SK-MEL-5 (cell line): ENCODE measurements at regions not wholly inside any gene's neighbourhood (a gene's known extent, or its start where the extent isn't known, plus 50 kb on each side); places are given as distances from the start of the nearest gene placed in this dataset.
"Not testable (repeated sequence)": the region's sequence is repeated elsewhere in the genome, so short reads cannot be mapped to it uniquely, and the experiment has no call there.

Experiments used
- DNase-seq: peaks from one replicate; pipeline ENCODE4 v3.0.0-alpha.2; 2016; ENCODE audit warnings: low read depth, low spot score
- in situ Hi-C: cut with HindIII; loops from 2 replicates; pipeline ENCODE4 v1.10.0; 2016; ENCODE audit warnings: low sequenced_read_pairs, high pct_unique_total_duplicates, low pct_unique_long_range_greater_than_20kb

- peak; percentile 82 for DNase-seq
- in situ Hi-C loops: no loop called here
Observed at GRCh38 chr5:56763711-56764466, 51.5 kb upstream of the MAP3K1 start.

- in situ Hi-C loops: no loop called here
- no peak for DNase-seq
Observed at GRCh38 chr5:56763182-56763581, 52.2 kb upstream of the MAP3K1 start.

DNA sequence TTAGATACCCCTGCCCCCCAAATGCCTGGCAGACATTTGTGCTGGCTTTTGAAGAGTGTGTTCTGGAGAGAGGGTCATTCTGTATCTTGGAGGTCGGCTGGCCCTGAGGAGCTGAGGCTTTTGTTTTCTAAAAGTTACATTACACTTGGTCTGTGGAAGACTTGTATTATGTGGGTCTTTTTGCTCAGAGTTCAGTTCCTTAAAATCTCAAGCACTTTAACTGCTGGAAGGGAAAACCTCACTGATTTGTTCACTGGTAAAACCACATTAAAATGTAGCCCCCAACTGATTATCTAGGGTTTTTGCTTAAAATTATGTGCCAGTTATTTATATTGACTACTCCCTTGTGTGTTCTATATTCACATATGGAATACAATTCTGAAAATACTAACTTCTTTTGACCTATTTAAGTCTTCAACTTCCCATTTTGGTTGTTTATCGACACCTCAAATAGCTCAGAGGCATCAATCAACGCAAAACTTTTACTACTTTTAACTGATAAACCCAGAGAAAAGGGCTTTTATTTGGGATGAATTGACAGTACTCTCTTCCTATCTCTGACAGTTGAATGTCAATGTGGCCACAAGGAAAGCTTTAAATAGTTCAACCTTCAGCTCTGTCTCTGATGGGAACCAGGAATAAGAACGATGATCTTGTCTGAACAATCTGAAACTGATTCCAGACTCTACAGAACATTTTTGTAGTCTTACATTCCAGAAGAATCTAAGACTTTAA lies 54.0 kb upstream of the MAP3K1 start:
- DNase-seq: peak; percentile 77
- in situ Hi-C loops: no loop called here

- in situ Hi-C loops: no loop called here
- no peak for DNase-seq
Observed at GRCh38 chr5:56760723-56761122, 54.6 kb upstream of the MAP3K1 start.

DNA sequence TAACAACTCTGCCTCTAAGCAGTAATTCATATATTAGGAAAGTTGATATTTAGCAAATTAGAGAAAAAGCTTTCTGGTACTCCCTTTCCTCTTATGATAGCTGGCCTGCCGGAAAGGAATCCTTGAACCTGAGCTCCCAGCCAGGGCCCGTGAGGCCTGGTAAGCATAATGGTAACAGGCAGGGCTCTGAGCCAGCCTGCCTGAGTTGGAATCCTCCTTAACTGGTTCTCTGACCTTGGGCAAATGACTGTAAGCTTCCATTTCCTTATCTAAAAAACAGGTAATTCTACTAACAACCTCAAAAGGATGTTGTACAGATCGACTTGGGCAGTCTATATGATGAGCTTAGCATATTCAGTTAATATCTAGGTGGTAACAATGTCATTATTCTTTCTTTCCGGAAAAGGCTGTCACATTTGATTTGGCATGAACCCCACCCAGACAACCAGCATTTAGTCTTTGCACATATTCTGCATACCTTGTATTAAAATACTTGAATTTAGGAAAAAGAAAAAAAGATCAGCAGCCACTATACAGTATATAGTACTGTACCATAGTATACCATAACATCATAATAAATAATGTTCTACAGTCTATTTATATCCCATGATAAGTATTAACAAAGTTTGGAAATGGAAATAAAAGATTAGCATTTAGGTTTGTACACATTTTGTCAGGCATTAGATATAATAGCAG lies 55.7 kb upstream of the MAP3K1 start:
- no peak for DNase-seq
- in situ Hi-C loops: no loop called here

DNA sequence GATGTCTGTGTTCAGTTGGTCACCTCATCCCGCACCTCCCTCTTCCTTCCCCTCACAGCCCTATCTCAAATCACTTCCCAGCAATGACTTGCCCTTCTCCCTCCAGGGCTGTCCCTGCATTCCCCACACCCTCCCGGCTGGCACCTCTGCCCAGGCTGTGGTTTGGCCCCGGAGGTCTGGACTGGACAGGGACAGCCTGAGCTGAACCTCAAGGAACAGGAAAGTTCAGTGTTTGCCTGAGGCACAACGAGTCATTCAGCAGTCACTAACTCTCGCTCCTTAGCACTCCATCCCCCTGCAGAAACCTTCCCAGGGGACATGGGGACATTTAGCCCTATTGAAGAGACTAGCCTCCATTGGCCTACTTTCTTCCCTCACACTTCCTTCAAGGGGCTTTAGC lies 58.3 kb upstream of the MAP3K1 start:
- in situ Hi-C loops: no loop called here
- peak; percentile 26 for DNase-seq

- DNase-seq: no peak
- in situ Hi-C loops: no loop called here
Observed at GRCh38 chr5:56755036-56755555, 60.3 kb upstream of the MAP3K1 start.

DNA sequence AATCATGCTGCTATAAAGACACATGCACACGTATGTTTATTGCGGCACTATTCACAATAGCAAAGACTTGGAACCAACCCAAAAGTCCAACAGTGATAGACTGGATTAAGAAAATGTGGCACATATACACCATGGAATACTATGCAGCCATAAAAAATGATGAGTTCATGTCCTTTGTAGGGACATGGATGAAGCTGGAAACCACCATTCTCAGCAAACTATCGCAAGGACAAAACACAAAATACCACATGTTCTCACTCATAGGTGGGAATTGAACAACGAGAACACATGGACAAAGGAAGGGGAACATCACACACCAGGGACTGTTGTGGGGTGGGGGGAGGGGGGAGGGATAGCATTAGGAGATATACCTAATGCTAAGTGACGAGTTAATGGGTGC lies 61.8 kb upstream of the MAP3K1 start:
- DNase-seq, in situ Hi-C loops: not testable (repeated sequence)

GRCh38 chr5:56751572-56752313 lies 63.6 kb upstream of the MAP3K1 start:
- in situ Hi-C loops: no loop called here
- DNase-seq: no peak

GRCh38 chr5:56749842-56750241 lies 65.5 kb upstream of the MAP3K1 start:
- in situ Hi-C loops: no loop called here
- no peak for DNase-seq

GRCh38 chr5:56746553-56747339 lies 68.6 kb upstream of the MAP3K1 start:
- no peak for DNase-seq
- in situ Hi-C loops: no loop called here

GRCh38 chr5:56745864-56746263 lies 69.5 kb upstream of the MAP3K1 start:
- no peak for DNase-seq
- in situ Hi-C loops: no loop called here

- no peak for DNase-seq
- in situ Hi-C loops: no loop called here
Observed at GRCh38 chr5:56740868-56741267, 74.5 kb upstream of the MAP3K1 start.

DNA sequence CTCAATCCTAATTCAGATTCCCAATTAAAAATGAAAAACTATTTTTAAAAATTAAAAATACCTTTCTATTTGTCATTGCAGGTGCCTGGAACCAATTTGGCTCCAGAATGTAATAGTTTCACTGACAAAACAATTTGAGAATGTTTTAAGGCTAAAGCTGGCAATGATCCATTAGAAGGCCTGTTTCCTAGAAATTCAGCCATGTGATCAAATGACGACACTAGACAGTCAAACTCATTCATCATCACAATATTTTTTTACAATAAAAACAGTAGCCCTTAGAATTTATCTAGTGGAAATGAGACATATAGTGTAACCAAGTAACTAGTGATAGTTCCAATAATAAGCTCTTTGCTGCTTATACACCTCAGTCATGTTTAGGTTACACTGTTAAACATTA lies 75.4 kb upstream of the MAP3K1 start:
- in situ Hi-C loops: no loop called here

GRCh38 chr5:56737951-56738606 lies 77.3 kb upstream of the MAP3K1 start:
- in situ Hi-C loops: no loop called here
- no peak for DNase-seq

More for the DNA sequence above, 75.4 kb upstream of the MAP3K1 start:
- DNase-seq: peak; percentile 75

DNA sequence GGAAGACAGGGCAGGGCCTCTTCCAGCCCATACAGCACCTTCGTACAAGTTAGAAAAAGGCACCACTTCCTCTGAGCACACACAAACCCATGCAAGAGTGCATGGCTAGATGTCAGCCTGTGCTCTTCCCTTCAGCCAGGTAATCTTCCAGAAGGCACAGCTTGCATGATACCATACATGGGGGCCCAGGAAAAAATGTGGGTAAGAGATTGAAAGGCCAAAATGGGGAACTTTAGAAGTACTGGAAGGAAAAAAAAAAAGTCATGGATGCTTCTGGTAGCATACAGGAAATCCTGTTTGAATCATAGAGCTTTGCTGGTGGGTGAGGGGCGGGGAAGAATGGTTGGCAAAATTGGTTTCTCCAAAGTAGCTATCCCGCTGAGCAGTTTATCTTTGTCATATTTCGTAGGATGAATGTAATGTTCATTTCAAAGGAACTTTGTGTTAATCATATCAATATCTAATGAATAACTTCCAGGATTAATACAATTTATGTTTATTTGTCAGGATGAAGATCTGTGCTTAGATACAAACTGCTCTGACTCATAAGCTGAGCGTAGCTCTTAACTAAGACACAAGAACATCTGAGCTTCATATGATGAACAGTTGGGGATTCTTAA lies 78.2 kb upstream of the MAP3K1 start:
- no peak for DNase-seq
- in situ Hi-C loops: no loop called here
